Keratinocyte (primary cell): ENCODE measurements at regions not wholly inside any gene's neighbourhood (a gene's known extent, or its start where the extent isn't known, plus 50 kb on each side); places are given as distances from the start of the nearest gene placed in this dataset.

ENCODE experiments used
- EZH2 ChIP-seq: IDR thresholded peaks from one replicate; pipeline ENCODE4 v1.6.1; 2012; ENCODE audit warnings: inconsistent platforms, mild to moderate bottlenecking, low read length, moderate library complexity
- TF ChIP-seq, protein P1 (sequence below), 3 experiments: IDR thresholded peaks in 1 of 3; conservative IDR thresholded peaks in 1 of 3; optimal IDR thresholded peaks in 1 of 3; 2 replicates in 2 of 3; 3 replicates in 1 of 3; pipeline versions ENCODE3 to v1.5.1; 2011; ENCODE audit warnings: low read length in 3 of 3, mild to moderate bottlenecking in 3 of 3, moderate library complexity in 2 of 3, control low read depth in 1 of 3, inconsistent platforms in 1 of 3; ENCODE audit not compliant: insufficient read depth in 2 of 3; ENCODE audit errors: extremely low read depth in 1 of 3

DNA sequence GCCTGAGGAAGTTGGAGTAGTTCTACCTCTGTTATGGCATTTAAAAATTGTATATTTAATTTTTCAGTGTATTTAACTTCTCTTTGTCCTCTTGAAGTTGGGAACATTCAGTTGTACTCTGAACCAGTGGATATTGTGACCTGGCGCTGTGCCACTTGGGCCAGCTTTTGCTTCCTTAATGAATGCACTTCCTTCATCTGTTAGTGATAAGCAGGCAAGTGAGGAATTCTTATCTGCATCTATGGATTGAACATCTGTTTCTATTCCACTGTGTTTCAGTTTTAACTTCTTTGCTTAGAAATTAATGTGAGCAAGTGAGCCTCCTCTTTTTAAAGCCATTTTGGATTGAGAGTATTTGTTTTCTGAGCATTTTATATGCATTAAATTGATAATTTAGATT, 128.3 kb downstream of the UCHL1 start:
- TF ChIP-seq, protein P1, sequence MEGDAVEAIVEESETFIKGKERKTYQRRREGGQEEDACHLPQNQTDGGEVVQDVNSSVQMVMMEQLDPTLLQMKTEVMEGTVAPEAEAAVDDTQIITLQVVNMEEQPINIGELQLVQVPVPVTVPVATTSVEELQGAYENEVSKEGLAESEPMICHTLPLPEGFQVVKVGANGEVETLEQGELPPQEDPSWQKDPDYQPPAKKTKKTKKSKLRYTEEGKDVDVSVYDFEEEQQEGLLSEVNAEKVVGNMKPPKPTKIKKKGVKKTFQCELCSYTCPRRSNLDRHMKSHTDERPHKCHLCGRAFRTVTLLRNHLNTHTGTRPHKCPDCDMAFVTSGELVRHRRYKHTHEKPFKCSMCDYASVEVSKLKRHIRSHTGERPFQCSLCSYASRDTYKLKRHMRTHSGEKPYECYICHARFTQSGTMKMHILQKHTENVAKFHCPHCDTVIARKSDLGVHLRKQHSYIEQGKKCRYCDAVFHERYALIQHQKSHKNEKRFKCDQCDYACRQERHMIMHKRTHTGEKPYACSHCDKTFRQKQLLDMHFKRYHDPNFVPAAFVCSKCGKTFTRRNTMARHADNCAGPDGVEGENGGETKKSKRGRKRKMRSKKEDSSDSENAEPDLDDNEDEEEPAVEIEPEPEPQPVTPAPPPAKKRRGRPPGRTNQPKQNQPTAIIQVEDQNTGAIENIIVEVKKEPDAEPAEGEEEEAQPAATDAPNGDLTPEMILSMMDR (optimal IDR thresholded peaks at IDR 0.05 in 1 of 3, IDR thresholded peaks at IDR 0.05 in 1 of 3, conservative IDR thresholded peaks at IDR 0.05 in 1 of 3; ENCODE audit: extremely low read depth in 1 of 3, insufficient read depth in 2 of 3, low read length in 3 of 3): no peak
- no peak for TF ChIP-seq EZH2
